AML-193 (cell line): ENCODE measurements at regions not wholly inside any gene's neighbourhood (a gene's known extent, or its start where the extent isn't known, plus 50 kb on each side); places are given as distances from the start of the nearest gene placed in this dataset.
"Not testable (repeated sequence)": the region's sequence is repeated elsewhere in the genome, so short reads cannot be mapped to it uniquely, and the experiment has no call there.

Experiments used
- DNase-seq, 2 experiments: peaks; one replicate each; lab custom pipeline; 2025; lab: John Stamatoyannopoulos, UW

- DNase-seq = no peak
These were observed 223.4 kb downstream of the NAF1 start for GRCh38 chr4:162943263-162943662.

DNA sequence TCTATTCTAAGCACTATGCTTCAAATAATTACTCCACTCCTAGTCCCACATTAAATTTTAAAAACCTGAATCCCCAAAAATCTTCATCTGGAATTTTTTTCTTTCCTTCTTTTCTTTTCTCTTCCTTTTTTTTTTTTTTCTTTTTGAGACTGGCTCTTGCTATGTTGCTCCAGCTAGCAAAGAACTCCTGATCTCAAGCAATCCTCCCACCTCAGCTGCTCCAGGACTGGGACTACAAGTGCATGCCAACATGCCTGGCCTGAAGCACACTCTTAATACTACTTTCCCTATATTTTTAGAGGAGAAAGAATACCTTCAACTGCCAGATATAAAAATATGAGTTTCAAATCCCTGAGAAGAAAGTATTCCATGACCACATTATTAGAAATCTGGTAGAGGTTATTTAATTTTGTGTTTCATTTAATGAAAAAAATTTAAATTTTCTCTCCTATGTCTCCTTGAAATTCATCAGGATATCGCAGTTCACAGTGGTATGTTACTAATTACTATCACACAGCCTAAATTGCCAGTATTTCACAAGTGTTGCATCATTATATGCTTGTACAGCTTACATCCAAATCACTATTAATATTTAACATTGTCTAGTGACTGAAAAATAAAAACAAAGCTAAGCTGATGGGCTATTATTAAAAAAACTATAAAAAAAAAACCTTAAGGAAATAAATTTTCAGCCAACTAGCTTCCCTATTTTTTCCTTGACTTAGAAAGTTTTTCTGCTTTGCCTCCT lies 227.8 kb downstream of the NAF1 start:
- DNase-seq = no peak

DNA sequence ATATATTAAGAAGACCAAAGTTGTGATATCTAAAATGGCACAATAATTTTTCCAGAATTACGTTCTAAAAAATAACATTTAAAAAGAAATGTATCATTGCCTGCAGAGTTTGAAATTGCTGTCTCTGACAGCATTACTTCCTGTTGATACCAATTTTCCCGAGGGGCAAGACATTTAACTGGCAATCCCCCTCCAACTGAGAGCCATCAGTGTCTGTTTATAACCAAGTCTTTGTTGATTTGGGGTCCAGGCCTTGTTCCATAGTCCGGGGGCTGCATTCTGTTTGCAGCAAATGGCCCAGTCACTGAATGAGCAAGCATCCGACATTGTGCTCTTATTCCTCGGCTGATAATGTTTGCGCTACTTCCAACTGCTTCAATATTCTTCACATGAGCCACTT lies 231.5 kb downstream of the NAF1 start:
- DNase-seq = no peak

GRCh38 chr4:162931286-162931685 lies 235.4 kb downstream of the NAF1 start:
- no peak for DNase-seq

DNA sequence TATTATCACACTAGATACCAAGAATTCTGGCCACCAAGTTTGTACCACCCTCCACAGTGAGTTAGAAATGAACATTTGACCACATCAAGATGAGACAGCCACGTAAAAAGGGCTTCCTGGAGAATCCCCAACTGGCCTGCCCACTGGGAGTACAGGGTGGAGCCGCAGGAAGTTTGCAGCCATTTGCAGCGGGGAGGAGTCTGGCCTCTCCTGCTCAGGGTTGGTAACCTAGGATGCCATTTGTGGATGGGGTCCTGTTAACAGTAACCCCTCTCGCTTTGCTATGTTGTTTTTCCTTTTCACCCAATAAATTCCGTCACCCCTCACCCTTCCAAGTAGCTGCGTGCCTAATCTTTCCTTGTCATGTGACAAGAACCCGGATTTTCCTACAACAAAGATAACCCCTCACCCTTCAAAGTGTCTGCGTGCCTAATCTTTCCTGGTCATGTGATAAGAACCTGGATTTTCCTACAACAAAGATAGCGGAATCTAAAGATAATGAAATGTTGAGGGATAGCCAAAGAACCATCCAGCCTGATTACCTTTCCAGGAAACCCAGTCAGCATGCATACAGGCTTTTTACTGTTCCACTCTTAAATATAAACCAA lies 245.4 kb downstream of the NAF1 start:
- DNase-seq = no peak

- no peak for DNase-seq
These were observed 246.0 kb downstream of the NAF1 start for GRCh38 chr4:162920649-162921048.

DNA sequence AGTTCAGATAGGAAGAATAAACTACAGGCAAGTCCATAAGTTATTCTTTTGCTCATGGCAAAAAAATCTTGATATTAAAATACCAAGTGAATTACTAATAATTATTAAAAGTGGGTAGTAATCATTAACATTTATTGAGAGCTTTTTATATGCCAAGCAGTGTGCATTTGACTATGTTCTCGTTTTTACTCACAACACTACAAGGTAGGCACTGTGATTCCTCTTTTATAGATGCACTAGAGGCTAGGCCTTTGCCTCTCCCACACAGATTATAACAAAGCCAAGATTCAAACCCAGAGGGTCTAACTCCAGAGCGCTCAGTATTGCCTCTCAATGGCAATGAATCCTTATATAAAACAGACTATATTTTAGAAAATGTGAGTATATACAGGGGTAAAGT lies 254.2 kb downstream of the NAF1 start:
- DNase-seq = no peak

GRCh38 chr4:162911349-162911748 lies 255.3 kb downstream of the NAF1 start:
- DNase-seq = no peak

GRCh38 chr4:162909952-162910351 lies 256.7 kb downstream of the NAF1 start:
- no peak for DNase-seq

DNA sequence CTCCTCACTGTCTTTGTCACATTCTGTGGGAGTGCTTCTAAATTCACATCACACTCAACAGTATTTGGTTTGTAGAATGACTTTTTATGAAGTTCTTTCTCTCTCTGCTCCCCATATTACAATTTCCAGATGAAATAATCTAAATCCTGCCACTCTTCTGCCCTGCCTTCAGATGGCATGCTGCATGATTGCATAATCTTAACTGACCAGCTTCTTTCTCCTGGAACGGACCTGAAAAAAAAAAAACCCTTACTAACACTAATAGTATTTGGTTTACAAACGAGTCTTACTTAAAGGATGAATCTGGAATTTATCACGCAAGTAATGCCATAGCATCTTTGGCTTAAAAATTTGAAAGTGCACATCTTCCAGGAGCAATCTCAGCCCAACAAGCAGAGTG lies 272.3 kb downstream of the NAF1 start:
- DNase-seq = no peak

- no peak for DNase-seq
These were observed 274.6 kb downstream of the NAF1 start for GRCh38 chr4:162891788-162892707.

DNA sequence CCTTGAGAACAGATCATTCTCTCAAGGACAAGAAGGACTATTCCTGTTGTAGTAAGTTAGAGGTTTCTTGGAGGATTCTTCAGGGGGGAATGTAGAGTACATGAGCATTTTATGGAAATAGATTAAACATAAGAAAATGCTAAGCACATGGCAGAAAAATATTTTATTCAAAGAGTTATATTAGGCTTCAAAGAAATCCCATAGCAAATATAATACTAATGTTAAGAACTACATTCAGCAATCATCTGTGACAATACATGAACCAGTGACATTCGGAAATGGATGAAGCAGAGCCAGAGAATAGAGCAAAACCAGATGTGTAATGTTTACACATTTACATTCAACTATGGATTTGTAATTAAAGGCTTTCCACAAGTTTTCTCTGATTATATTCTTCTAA lies 288.6 kb downstream of the NAF1 start:
- no peak for DNase-seq

- no peak for DNase-seq
These were observed 291.9 kb downstream of the NAF1 start for GRCh38 chr4:162874748-162875147.

- DNase-seq = no peak
These were observed 294.7 kb downstream of the NAF1 start for GRCh38 chr4:162871990-162872389.

DNA sequence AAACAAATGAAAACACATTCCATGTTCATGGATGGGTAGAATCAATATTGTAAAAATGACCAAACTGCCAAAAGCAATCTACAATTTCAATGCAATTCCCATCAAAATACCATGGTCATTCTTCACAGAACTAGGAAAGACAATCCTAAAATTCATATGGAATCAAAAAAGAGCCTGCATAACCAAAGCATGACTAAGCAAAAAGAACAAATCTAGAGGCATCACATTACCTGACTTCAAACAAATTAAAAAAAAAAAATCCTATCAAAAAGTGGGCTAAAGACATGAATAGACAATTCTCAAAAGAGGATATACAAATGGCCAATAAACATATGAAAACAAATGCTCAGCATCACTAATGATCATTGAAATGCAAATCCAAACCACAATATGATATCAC lies 297.5 kb downstream of the NAF1 start:
- DNase-seq = no peak

GRCh38 chr4:162866565-162866964 lies 300.1 kb downstream of the NAF1 start:
- DNase-seq = no peak

- no peak for DNase-seq
These were observed 301.6 kb downstream of the NAF1 start for GRCh38 chr4:162865102-162865501.

GRCh38 chr4:162853788-162854187 lies 312.9 kb downstream of the NAF1 start:
- no peak for DNase-seq

DNA sequence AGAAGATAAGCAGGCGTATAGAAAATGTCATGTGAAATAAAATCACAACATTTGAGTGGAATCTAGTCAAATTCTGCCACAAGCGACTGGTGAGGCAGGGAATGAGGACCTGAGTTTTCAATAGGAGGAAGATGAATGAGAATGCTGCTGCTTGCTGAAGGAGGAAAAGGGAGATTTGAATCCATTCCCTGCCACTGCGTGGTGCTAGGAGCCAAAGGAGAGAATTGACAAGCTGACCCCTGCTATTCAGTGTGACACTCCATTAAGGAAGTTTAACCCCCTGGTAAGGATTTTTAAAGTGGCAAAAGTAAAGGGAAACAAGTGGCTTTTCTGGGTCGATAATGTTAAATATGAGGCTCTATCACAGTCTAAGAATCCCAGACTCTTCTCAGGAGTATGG lies 314.0 kb downstream of the NAF1 start:
- DNase-seq = no peak

DNA sequence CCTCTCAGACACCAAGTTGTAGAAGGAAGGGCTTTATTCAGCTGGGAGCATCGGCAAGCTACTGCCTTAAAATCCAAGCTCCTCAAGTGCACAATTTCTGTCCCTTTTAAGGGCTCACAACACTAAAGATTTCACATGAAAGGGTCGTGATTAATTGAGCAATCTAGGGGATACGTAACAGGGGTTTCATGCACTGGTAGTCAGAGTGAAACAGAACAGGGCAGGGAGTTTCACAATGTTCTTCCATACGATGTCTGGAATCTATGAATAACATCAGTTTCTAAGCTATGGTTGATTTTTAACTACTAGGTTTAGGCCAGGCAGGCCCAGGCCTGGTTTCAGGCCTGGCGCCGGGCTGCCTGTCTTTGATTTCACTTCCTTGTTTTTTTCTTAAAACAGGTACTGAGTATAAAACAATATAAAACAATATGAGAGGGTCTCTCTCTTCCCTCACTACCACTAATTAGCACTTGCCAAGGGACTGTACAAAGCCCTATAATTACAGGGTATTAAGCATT lies 315.4 kb downstream of the NAF1 start:
- DNase-seq = not testable (repeated sequence)

GRCh38 chr4:162849937-162850336 lies 316.8 kb downstream of the NAF1 start:
- no peak for DNase-seq

GRCh38 chr4:162847945-162848549 lies 318.6 kb downstream of the NAF1 start:
- DNase-seq = no peak
